GM04504 (cell line): ENCODE measurements at regions not wholly inside any gene's neighbourhood (a gene's known extent, or its start where the extent isn't known, plus 50 kb on each side); places are given as distances from the start of the nearest gene placed in this dataset.

ENCODE experiments used
- DNase-seq: peaks from one replicate; pipeline ENCODE4 v3.0.0-alpha.2; 2012; ENCODE audit warnings: low read depth

- DNase-seq, result no peak
Observed at GRCh38 chr5:44868541-44868940, 59.8 kb downstream of the MRPS30 start.

GRCh38 chr5:44869928-44870327, 61.2 kb downstream of the MRPS30 start:
- no peak for DNase-seq

- no peak for DNase-seq
Observed at GRCh38 chr5:44870430-44870829, 61.7 kb downstream of the MRPS30 start.

- DNase-seq, result no peak
Observed at GRCh38 chr5:44871401-44871800, 62.7 kb downstream of the MRPS30 start.

GRCh38 chr5:44875661-44876605, 67.2 kb downstream of the MRPS30 start:
- no peak for DNase-seq

GRCh38 chr5:44881266-44881665, 72.5 kb downstream of the MRPS30 start:
- no peak for DNase-seq

- no peak for DNase-seq
Observed at GRCh38 chr5:44884036-44884435, 75.3 kb downstream of the MRPS30 start.

- no peak for DNase-seq
Observed at GRCh38 chr5:44885903-44886302, 77.2 kb downstream of the MRPS30 start.

GRCh38 chr5:44887722-44888121, 79.0 kb downstream of the MRPS30 start:
- DNase-seq, result no peak

- no peak for DNase-seq
Observed at GRCh38 chr5:44888435-44888834, 79.7 kb downstream of the MRPS30 start.

GRCh38 chr5:44891116-44891515, 82.4 kb downstream of the MRPS30 start:
- DNase-seq, result no peak

GRCh38 chr5:44900273-44900954, 91.7 kb downstream of the MRPS30 start:
- DNase-seq, result no peak

- no peak for DNase-seq
Observed at GRCh38 chr5:44907396-44907795, 98.6 kb downstream of the MRPS30 start.

GRCh38 chr5:44909004-44909403, 100.3 kb downstream of the MRPS30 start:
- no peak for DNase-seq

GRCh38 chr5:44911501-44911900, 102.8 kb downstream of the MRPS30 start:
- DNase-seq, result no peak

GRCh38 chr5:44914221-44914620, 105.5 kb downstream of the MRPS30 start:
- no peak for DNase-seq

- DNase-seq, result no peak
Observed at GRCh38 chr5:44919560-44919959, 110.8 kb downstream of the MRPS30 start.

GRCh38 chr5:44927115-44927733, 118.5 kb downstream of the MRPS30 start:
- DNase-seq, result no peak

GRCh38 chr5:44932922-44933585, 124.3 kb downstream of the MRPS30 start:
- no peak for DNase-seq

- DNase-seq, result no peak
Observed at GRCh38 chr5:44933686-44934085, 124.9 kb downstream of the MRPS30 start.

- DNase-seq, result no peak
Observed at GRCh38 chr5:44935262-44935661, 126.5 kb downstream of the MRPS30 start.

- DNase-seq, result no peak
Observed at GRCh38 chr5:44935871-44936270, 127.1 kb downstream of the MRPS30 start.
